ENCODE measurements at regions not wholly inside any gene's neighbourhood (a gene's known extent, or its start where the extent isn't known, plus 50 kb on each side); places are given as distances from the start of the nearest gene placed in this dataset.

DNA sequence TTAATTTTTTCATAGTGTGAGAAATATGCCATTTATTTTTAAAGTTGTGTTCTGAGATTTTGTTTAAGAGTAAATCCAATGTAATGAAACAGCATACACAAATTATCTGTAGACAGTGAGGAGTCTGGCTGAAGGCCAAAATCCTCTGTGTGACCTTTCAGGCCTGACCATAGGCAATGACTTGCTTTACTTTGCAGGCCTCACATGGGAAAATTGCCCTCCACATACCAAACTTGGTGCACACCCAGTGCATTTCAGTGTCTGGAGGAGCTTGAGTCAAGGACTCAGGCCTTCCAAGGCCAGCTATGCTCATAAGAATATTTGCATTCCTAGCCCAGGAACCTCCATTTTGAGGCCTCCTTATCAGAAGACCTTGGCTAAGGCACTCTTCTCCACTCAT, 430.1 kb downstream of the GABRG1 start:
- Histone ChIP-seq H3K4me3 (ENCODE audit: low read depth, low read length) (no peak overlapping the region), H3K27ac (no peak overlapping the region), H3K27me3 (replicated peaks) (no peaks in the 10 kb centered on the region), H3K36me3 (replicated peaks) (no peaks in the 10 kb centered on the region)
- TF ChIP-seq, protein P1, sequence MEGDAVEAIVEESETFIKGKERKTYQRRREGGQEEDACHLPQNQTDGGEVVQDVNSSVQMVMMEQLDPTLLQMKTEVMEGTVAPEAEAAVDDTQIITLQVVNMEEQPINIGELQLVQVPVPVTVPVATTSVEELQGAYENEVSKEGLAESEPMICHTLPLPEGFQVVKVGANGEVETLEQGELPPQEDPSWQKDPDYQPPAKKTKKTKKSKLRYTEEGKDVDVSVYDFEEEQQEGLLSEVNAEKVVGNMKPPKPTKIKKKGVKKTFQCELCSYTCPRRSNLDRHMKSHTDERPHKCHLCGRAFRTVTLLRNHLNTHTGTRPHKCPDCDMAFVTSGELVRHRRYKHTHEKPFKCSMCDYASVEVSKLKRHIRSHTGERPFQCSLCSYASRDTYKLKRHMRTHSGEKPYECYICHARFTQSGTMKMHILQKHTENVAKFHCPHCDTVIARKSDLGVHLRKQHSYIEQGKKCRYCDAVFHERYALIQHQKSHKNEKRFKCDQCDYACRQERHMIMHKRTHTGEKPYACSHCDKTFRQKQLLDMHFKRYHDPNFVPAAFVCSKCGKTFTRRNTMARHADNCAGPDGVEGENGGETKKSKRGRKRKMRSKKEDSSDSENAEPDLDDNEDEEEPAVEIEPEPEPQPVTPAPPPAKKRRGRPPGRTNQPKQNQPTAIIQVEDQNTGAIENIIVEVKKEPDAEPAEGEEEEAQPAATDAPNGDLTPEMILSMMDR (IDR thresholded peaks at IDR 0.05; ENCODE audit: low read depth, low read length, missing control alignments): no peak
- in situ Hi-C loops (cut with HindIII; ENCODE audit: low pct_ligation_motif_present, low sequenced_read_pairs): no loop called here
- DNase-seq: no peak

DNA sequence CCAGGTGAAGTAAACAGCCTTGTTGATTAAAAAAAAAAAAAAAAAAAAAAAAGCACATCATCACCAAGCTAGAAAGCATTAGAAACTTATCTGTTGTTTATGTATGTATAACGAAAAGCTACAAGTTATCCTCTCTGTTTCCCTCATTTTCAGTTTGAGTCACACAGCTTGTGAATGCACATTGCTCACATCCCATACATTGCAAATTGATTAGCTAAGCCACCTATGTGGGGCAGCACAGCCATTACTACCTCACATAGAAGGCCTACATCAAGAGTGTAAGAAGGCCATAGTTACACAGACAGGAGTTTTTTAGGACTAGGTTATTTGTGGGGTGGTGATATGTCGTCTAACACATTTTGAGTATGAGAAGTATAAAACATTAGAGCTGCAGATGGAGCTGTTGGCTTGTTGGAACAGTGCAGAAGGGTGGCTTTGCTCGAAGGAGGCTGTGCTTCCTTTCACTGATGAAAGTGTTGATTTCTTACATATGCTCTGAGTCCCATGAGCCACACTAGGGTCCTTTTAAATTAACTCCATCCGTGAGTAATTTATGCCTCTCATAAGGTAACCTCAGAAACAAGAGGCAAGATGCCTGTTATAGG, 431.6 kb downstream of the GABRG1 start:
- Histone ChIP-seq H3K4me3 (ENCODE audit: low read depth, low read length) (no peak overlapping the region), H3K27me3 (replicated peaks) (no peaks in the 10 kb centered on the region), H3K27ac (no peak overlapping the region), H3K36me3 (replicated peaks) (no peaks in the 10 kb centered on the region)
- TF ChIP-seq, protein P1 (IDR thresholded peaks at IDR 0.05; ENCODE audit: low read depth, low read length, missing control alignments): no peak
- no peak for DNase-seq
- in situ Hi-C loops (cut with HindIII; ENCODE audit: low pct_ligation_motif_present, low sequenced_read_pairs): no loop called here

DNA sequence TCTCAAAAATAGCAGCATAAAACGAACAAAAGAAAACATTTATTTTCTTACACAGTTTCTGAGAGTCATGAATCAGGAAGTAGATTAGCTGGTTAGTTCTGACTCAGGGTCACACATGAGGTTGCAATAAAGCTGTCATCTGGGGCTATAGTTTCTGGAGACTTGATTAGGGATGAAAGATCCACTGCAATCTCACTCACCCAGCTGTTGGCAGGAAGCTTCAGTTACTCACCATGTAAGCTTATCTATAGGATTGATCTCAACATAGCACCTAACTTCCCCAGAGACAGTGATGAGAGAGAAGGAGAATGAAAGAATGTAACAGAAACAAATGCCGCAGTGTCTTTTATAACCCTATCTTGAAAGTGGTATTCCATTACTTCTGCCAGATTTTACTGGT, 435.5 kb downstream of the GABRG1 start:
- TF ChIP-seq, protein P1 (IDR thresholded peaks at IDR 0.05; ENCODE audit: low read depth, low read length, missing control alignments): no peak
- no peak overlapping the region for H3K27ac ChIP-seq
- H3K36me3 ChIP-seq (replicated peaks): no peaks in the 10 kb centered on the region
- no peak for DNase-seq
- H3K4me3 ChIP-seq (ENCODE audit: low read depth, low read length): no peak overlapping the region
- no peaks in the 10 kb centered on the region for H3K27me3 ChIP-seq (replicated peaks)
- in situ Hi-C loops (cut with HindIII; ENCODE audit: low pct_ligation_motif_present, low sequenced_read_pairs): no loop called here

DNA sequence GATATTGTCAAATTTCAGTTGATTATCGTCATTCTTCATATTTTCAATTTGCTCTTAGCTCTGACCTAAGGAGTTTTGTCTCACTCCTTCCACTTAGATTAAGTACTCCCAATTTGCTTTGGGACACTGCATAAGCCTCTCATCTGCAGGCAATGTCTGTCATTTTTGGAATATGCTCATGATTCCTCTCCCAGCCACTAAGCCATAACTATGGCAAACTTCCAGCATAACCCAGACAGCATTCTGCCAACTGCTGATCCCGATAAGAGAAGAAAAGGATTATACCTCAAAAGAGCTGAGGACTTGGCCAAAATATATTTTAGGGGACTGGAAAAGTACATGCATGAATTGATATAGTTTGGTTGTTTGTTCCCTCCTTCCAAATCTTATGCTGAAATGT, 444.4 kb downstream of the GABRG1 start:
- in situ Hi-C loops (cut with HindIII; ENCODE audit: low pct_ligation_motif_present, low sequenced_read_pairs): no loop called here
- TF ChIP-seq, protein P1 (IDR thresholded peaks at IDR 0.05; ENCODE audit: low read depth, low read length, missing control alignments): no peak

DNA sequence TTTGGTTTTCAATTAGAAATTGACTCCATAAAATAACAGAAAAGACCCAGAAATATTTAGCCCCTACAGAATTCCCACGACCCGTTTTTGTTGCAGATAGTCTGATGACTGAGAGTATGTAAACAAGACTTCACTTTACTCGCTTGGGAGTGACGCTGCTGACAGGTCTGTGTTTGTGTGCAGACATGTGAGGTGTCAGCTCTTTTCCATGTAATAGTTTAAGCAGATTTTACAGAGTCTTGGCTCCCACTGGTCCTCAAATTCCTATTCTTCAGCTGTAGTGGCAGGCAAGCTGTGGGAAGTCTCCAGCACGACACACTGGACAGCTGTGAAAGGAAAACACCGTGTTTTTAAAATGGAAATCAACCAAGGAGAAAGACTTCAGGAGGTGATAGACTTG, 455.7 kb downstream of the GABRG1 start:
- TF ChIP-seq, protein P1 (IDR thresholded peaks at IDR 0.05; ENCODE audit: low read depth, low read length, missing control alignments): no peak
- Histone ChIP-seq H3K27ac (no peak overlapping the region), H3K36me3 (replicated peaks) (no peaks in the 10 kb centered on the region), H3K4me3 (ENCODE audit: low read depth, low read length) (no peak overlapping the region), H3K27me3 (replicated peaks) (no peaks in the 10 kb centered on the region)
- DNase-seq: no peak
- in situ Hi-C loops (cut with HindIII; ENCODE audit: low pct_ligation_motif_present, low sequenced_read_pairs): no loop called here

More for the DNA sequence above, 444.4 kb downstream of the GABRG1 start:
- no peaks in the 10 kb centered on the region for H3K27me3 ChIP-seq (replicated peaks)
- no peak for DNase-seq
- no peak overlapping the region for H3K4me3 ChIP-seq (ENCODE audit: low read depth, low read length)
- no peaks in the 10 kb centered on the region for H3K36me3 ChIP-seq (replicated peaks)
- H3K27ac ChIP-seq: no peak overlapping the region

DNA sequence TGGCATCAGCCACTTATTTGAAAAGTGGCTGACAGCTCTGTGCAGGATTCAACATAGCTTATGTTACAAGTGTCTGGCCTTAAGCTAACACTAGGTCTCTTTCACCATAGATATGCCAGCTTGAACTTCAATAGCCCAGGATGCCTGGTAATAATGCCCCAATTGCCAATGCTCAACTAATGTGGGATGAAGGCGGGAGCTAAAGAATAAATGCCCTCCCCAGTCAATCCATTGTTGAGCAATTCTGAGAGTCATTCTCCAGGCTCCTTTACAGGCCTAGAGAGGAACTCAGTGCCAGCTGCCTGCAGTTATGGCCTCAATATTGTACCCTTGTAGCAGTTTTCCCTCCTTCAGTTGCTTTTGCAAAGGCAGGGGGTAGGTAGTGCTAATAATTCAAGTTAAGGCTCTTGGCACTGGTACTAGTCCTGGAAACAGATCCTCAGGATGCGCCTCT, 460.2 kb downstream of the GABRG1 start:
- H3K4me3 ChIP-seq (ENCODE audit: low read depth, low read length): no peak overlapping the region
- TF ChIP-seq, protein P1 (IDR thresholded peaks at IDR 0.05; ENCODE audit: low read depth, low read length, missing control alignments): no peak
- DNase-seq: no peak
- no peak overlapping the region for H3K27ac ChIP-seq
- H3K27me3 ChIP-seq (replicated peaks): no peaks in the 10 kb centered on the region
- no peaks in the 10 kb centered on the region for H3K36me3 ChIP-seq (replicated peaks)
- in situ Hi-C loops (cut with HindIII; ENCODE audit: low pct_ligation_motif_present, low sequenced_read_pairs): no loop called here

All from brain microvascular endothelial cell (primary cell).